ENCODE measurements at regions not wholly inside any gene's neighbourhood (a gene's known extent, or its start where the extent isn't known, plus 50 kb on each side); places are given as distances from the start of the nearest gene placed in this dataset.

DNA sequence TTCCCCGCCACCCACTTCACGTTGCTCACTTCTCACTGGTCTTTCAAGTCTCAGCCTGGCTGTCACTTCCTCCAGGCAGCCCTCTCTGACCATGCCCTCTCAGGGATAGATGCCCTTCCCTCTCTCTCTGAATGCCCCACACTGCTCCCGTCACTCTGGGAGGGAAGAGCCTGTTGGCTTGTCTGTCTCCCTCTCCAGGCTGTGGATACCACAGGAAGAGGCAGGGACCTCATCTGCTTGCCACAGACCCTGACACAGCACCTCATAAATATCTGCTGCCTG lies 93.1 kb downstream of the OAT start:
- H3K36me3 ChIP-seq (ENCODE audit: control insufficient read depth, insufficient read depth, low read length) = no peaks in the 10 kb centered on the region
- Mint-ChIP-seq H3K27me3 (ENCODE audit: insufficient read depth) (peaks cover 15% of the 10 kb centered on the region), H3K27ac (no peak overlapping the region), H3K36me3 (ENCODE audit: low read depth) (no peaks in the 10 kb centered on the region), H3K9me3 (no peaks in the 10 kb centered on the region), H3K4me1 (no peaks in the 10 kb centered on the region), H3K4me3 (no peak overlapping the region)
- TF ChIP-seq, protein P1, sequence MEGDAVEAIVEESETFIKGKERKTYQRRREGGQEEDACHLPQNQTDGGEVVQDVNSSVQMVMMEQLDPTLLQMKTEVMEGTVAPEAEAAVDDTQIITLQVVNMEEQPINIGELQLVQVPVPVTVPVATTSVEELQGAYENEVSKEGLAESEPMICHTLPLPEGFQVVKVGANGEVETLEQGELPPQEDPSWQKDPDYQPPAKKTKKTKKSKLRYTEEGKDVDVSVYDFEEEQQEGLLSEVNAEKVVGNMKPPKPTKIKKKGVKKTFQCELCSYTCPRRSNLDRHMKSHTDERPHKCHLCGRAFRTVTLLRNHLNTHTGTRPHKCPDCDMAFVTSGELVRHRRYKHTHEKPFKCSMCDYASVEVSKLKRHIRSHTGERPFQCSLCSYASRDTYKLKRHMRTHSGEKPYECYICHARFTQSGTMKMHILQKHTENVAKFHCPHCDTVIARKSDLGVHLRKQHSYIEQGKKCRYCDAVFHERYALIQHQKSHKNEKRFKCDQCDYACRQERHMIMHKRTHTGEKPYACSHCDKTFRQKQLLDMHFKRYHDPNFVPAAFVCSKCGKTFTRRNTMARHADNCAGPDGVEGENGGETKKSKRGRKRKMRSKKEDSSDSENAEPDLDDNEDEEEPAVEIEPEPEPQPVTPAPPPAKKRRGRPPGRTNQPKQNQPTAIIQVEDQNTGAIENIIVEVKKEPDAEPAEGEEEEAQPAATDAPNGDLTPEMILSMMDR (conservative IDR thresholded peaks at IDR 0.05) = no peak
- no peak overlapping the region for H3K27ac ChIP-seq (ENCODE audit: low read depth, low read length)
- no peaks in the 10 kb centered on the region for H3K27me3 ChIP-seq (ENCODE audit: control insufficient read depth, insufficient read depth, low read length, poor library complexity, severe bottlenecking)
- no peaks in the 10 kb centered on the region for H3K4me1 ChIP-seq (ENCODE audit: control insufficient read depth, insufficient read depth, low read length)
- no peaks in the 10 kb centered on the region for H3K9me3 ChIP-seq (ENCODE audit: control insufficient read depth, low read length)
- H3K9ac ChIP-seq (ENCODE audit: extremely low read depth, low read length, poor library complexity, severe bottlenecking) = no peak overlapping the region
- peak; percentile 21 for DNase-seq
- H3K4me3 ChIP-seq (ENCODE audit: low read length) = no peak overlapping the region
- 86 to 94% methylated on average over 2 to 3 of the region's 3 CpGs for WGBS, 2 experiments (ENCODE audit: insufficient coverage in 1 of 2, insufficient read length in 1 of 2)

- H3K9me3 ChIP-seq (ENCODE audit: control insufficient read depth, low read length) = no peaks in the 10 kb centered on the region
- no peaks in the 10 kb centered on the region for H3K4me1 ChIP-seq (ENCODE audit: control insufficient read depth, insufficient read depth, low read length)
- no peaks in the 10 kb centered on the region for H3K27me3 ChIP-seq (ENCODE audit: control insufficient read depth, insufficient read depth, low read length, poor library complexity, severe bottlenecking)
- Mint-ChIP-seq H3K36me3 (ENCODE audit: low read depth) (no peaks in the 10 kb centered on the region), H3K27me3 (ENCODE audit: insufficient read depth) (peaks cover 12% of the 10 kb centered on the region), H3K27ac (no peak overlapping the region), H3K4me3 (no peak overlapping the region), H3K9me3 (no peaks in the 10 kb centered on the region), H3K4me1 (no peaks in the 10 kb centered on the region)
- no peak overlapping the region for H3K9ac ChIP-seq (ENCODE audit: extremely low read depth, low read length, poor library complexity, severe bottlenecking)
- H3K27ac ChIP-seq (ENCODE audit: low read depth, low read length) = no peak overlapping the region
- no peaks in the 10 kb centered on the region for H3K36me3 ChIP-seq (ENCODE audit: control insufficient read depth, insufficient read depth, low read length)
- WGBS, 2 experiments (ENCODE audit: insufficient coverage in 1 of 2, insufficient read length in 1 of 2) = 86 to 91% methylated on average over 11 to 19 of the region's 19 CpGs
- TF ChIP-seq, protein P1 (conservative IDR thresholded peaks at IDR 0.05) = no peak
- peak; percentile 35 for DNase-seq
- H3K4me3 ChIP-seq (ENCODE audit: low read length) = no peak overlapping the region
Observed at GRCh38 chr10:124324856-124325632, 93.7 kb downstream of the OAT start.

DNA sequence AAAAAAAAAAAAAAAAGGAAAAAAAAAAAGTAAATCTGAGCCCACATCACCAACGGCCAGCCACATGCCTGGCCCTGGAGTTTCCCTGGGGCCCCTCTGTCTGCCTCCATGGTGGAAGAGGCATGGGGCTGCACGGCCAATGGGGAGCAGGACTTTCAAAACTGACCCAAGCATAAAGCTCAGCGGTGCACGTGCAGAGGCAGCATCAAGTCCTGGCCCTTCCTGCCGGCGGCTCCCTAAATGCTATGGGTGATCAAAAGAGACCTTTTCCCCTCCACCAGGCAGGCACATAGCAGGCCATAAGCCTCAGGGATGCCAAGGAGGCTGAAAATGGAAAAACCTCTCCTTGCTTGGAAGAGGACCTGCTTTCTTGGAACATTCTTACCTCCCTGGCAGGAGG lies 94.3 kb downstream of the OAT start:
- Histone ChIP-seq H3K27ac (ENCODE audit: low read depth, low read length) (no peak overlapping the region), H3K9me3 (ENCODE audit: control insufficient read depth, low read length) (no peaks in the 10 kb centered on the region), H3K4me3 (ENCODE audit: low read length) (no peak overlapping the region), H3K27me3 (ENCODE audit: control insufficient read depth, insufficient read depth, low read length, poor library complexity, severe bottlenecking) (no peaks in the 10 kb centered on the region), H3K9ac (ENCODE audit: extremely low read depth, low read length, poor library complexity, severe bottlenecking) (no peak overlapping the region), H3K4me1 (ENCODE audit: control insufficient read depth, insufficient read depth, low read length) (no peaks in the 10 kb centered on the region), H3K36me3 (ENCODE audit: control insufficient read depth, insufficient read depth, low read length) (no peaks in the 10 kb centered on the region)
- 80 to 83% methylated on average over 4 to 6 of the region's 6 CpGs for WGBS, 2 experiments (ENCODE audit: insufficient coverage in 1 of 2, insufficient read length in 1 of 2)
- TF ChIP-seq, protein P1 (conservative IDR thresholded peaks at IDR 0.05) = no peak
- DNase-seq = peak; percentile 31
- Mint-ChIP-seq H3K36me3 (ENCODE audit: low read depth) (no peaks in the 10 kb centered on the region), H3K27ac (no peak overlapping the region), H3K4me3 (no peak overlapping the region), H3K4me1 (no peaks in the 10 kb centered on the region), H3K9me3 (no peaks in the 10 kb centered on the region), H3K27me3 (ENCODE audit: insufficient read depth) (peaks cover 7% of the 10 kb centered on the region)
